Keratinocyte (primary cell): ENCODE measurements at regions not wholly inside any gene's neighbourhood (a gene's known extent, or its start where the extent isn't known, plus 50 kb on each side); places are given as distances from the start of the nearest gene placed in this dataset.

ENCODE experiments used
- DNase-seq: peaks from one replicate; pipeline ENCODE4 v3.0.0-alpha.2; 2011; ENCODE audit warnings: low read depth, missing footprints, low spot score
- FAIRE-seq: peaks from 2 replicates; lab custom pipeline; 2011; peaks lifted over from hg19 to GRCh38; lab: Jason Lieb, UNC
- H2AFZ ChIP-seq: 2 replicates; pipeline ENCODE4 v1.6.0; 2012; ENCODE audit warnings: low read length, control low read depth, inconsistent platforms; ENCODE audit not compliant: control insufficient read depth
- H3K27ac ChIP-seq: 2 replicates; pipeline ENCODE4 v1.5.1; 2011; ENCODE audit warnings: low read length; ENCODE audit not compliant: control insufficient read depth, insufficient read depth
- H3K27me3 ChIP-seq: 3 replicates; pipeline ENCODE4 v1.6.0; 2011; ENCODE audit warnings: low read length; ENCODE audit not compliant: control insufficient read depth, insufficient read depth; ENCODE audit errors: extremely low read depth
- H3K36me3 ChIP-seq, 2 experiments: 2 replicates in 1 of 2; 3 replicates in 1 of 2; pipeline ENCODE4 v1.5.1; 2011; ENCODE audit warnings: low read length in 2 of 2, mild to moderate bottlenecking in 1 of 2; ENCODE audit not compliant: control insufficient read depth in 2 of 2, insufficient read depth in 2 of 2; ENCODE audit errors: extremely low read depth in 1 of 2
- H3K4me1 ChIP-seq: 3 replicates; pipeline ENCODE4 v1.5.1; 2011; ENCODE audit warnings: low read length; ENCODE audit not compliant: control insufficient read depth, insufficient read depth; ENCODE audit errors: extremely low read depth
- H3K4me2 ChIP-seq: 3 replicates; pipeline ENCODE4 v1.6.0; 2011; ENCODE audit warnings: low read depth, low read length; ENCODE audit not compliant: control insufficient read depth, insufficient read depth; ENCODE audit errors: extremely low read depth
- H3K4me3 ChIP-seq, 3 experiments: fragments of 200-600 bp in 1 of 3; sonication (generic) in 1 of 3; 2 replicates in 2 of 3; 3 replicates in 1 of 3; pipeline ENCODE4 v1.5.1; 2011 to 2016; ENCODE audit warnings: low read length in 3 of 3, mild to moderate bottlenecking in 3 of 3, control low read depth in 2 of 3, inconsistent platforms in 1 of 3, low read depth in 1 of 3, mixed read lengths in 1 of 3, mixed run types in 1 of 3, moderate library complexity in 1 of 3; ENCODE audit not compliant: control insufficient read depth in 2 of 3, insufficient read depth in 2 of 3; ENCODE audit errors: extremely low read depth in 1 of 3
- H3K79me2 ChIP-seq: 2 replicates; pipeline ENCODE4 v1.6.0; 2012; ENCODE audit warnings: low read length; ENCODE audit not compliant: control insufficient read depth, insufficient read depth
- H3K9ac ChIP-seq: 3 replicates; pipeline ENCODE4 v1.6.0; 2011; ENCODE audit warnings: low read length; ENCODE audit not compliant: control insufficient read depth, insufficient read depth; ENCODE audit errors: extremely low read depth
- H3K9me1 ChIP-seq: 3 replicates; pipeline ENCODE4 v1.6.0; 2011; ENCODE audit warnings: low read length; ENCODE audit not compliant: control insufficient read depth, insufficient read depth; ENCODE audit errors: extremely low read depth
- H3K9me3 ChIP-seq: 2 replicates; pipeline ENCODE4 v1.5.1; 2012; ENCODE audit warnings: low read depth, low read length; ENCODE audit not compliant: control insufficient read depth
- H4K20me1 ChIP-seq: 3 replicates; pipeline ENCODE4 v1.6.0; 2011; ENCODE audit warnings: low read length; ENCODE audit not compliant: control insufficient read depth, insufficient read depth; ENCODE audit errors: extremely low read depth
- CTCF ChIP-seq, 3 experiments: IDR thresholded peaks in 1 of 3; conservative IDR thresholded peaks in 1 of 3; optimal IDR thresholded peaks in 1 of 3; 2 replicates in 2 of 3; 3 replicates in 1 of 3; pipeline versions ENCODE3 to v1.5.1; 2011; ENCODE audit warnings: low read length in 3 of 3, mild to moderate bottlenecking in 3 of 3, moderate library complexity in 2 of 3, control low read depth in 1 of 3, inconsistent platforms in 1 of 3; ENCODE audit not compliant: insufficient read depth in 2 of 3; ENCODE audit errors: extremely low read depth in 1 of 3
- EZH2 ChIP-seq: IDR thresholded peaks from one replicate; pipeline ENCODE4 v1.6.1; 2012; ENCODE audit warnings: inconsistent platforms, mild to moderate bottlenecking, low read length, moderate library complexity
- dilution Hi-C: fragments of 300-500 bp; cut with MboI; formaldehyde crosslinking; loops from one replicate; pipeline ENCODE4 v1.7.0; 2020; ENCODE audit warnings: low sequenced_read_pairs; ENCODE audit not compliant: extremely low pct_ligation_motif_present

- no peaks in the 10 kb centered on the region for H3K4me1 ChIP-seq
- H3K9me3 ChIP-seq = no peaks in the 10 kb centered on the region
- H3K4me2 ChIP-seq = no peak overlapping the region
- TF ChIP-seq EZH2 = no peak
- no peaks in the 10 kb centered on the region for H3K9me1 ChIP-seq
- no peak overlapping the region for H3K9ac ChIP-seq
- H3K27ac ChIP-seq = no peak overlapping the region
- H2AFZ ChIP-seq = no peak overlapping the region
- dilution Hi-C loops = no loop called here
- DNase-seq = no peak
- no peaks in the 10 kb centered on the region for H3K27me3 ChIP-seq
- no peaks in the 10 kb centered on the region for H3K36me3 ChIP-seq
- no peaks in the 10 kb centered on the region for H3K79me2 ChIP-seq
- FAIRE-seq = no peak
- no peak overlapping the region for H3K4me3 ChIP-seq
- H4K20me1 ChIP-seq = no peaks in the 10 kb centered on the region
These were observed 91.3 kb upstream of the FAM171A1 start for GRCh38 chr10:15462253-15462897.

DNA sequence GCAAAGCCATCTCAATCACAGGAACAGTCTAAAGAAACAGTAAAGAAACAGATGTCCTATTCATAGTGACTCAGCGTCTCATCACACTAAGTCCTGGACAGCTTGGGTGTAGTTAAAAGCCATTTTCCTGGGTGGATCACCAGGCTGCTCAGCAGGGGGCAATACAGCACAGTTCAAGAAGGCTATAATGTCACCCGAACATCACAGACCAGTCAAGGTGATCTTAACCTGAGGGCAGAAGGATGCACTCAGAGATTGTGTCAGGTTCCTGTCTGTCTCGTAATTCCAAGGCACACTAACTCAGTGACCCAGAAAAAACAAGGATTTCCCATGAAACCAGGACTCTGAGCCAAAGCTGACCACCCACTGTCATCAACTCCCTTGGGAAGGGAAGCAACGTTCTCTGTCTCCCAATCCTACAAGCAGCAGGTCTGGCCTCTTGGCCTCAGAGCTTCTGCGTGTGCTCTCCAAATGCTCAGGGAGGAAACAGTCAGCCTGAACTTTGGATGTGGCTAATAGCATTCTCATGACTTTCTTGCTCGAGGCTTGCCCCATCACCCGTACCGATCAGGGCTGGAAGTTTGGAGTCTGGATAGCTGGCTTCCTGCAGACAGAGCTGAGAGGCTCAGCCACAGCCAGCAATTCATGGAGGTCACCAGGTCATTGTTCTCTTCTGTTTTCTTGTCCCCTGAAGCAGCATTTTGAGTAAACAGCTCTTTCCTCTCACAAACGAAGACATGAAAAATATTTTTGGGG lies 90.4 kb upstream of the FAM171A1 start:
- TF ChIP-seq EZH2 (no peak), CTCF (optimal IDR thresholded peaks at IDR 0.05 in 1 of 3, IDR thresholded peaks at IDR 0.05 in 1 of 3, conservative IDR thresholded peaks at IDR 0.05 in 1 of 3; ENCODE audit: extremely low read depth in 1 of 3, insufficient read depth in 2 of 3, low read length in 3 of 3) (peak in 2 of 3 experiments; percentile 3 to 48)
- Histone ChIP-seq H2AFZ (no peak overlapping the region), H3K9ac (no peak overlapping the region), H3K79me2 (no peaks in the 10 kb centered on the region), H3K4me2 (no peak overlapping the region), H4K20me1 (no peaks in the 10 kb centered on the region), H3K27ac (no peak overlapping the region), H3K9me1 (no peaks in the 10 kb centered on the region), H3K36me3 (no peaks in the 10 kb centered on the region), H3K4me3 (no peak overlapping the region), H3K9me3 (no peaks in the 10 kb centered on the region), H3K4me1 (no peaks in the 10 kb centered on the region), H3K27me3 (no peaks in the 10 kb centered on the region)
- no peak for FAIRE-seq
- dilution Hi-C loops = no loop called here
- no peak for DNase-seq
